B cell (primary cell): ENCODE measurements at regions not wholly inside any gene's neighbourhood (a gene's known extent, or its start where the extent isn't known, plus 50 kb on each side); places are given as distances from the start of the nearest gene placed in this dataset.

Experiments
- CTCF ChIP-seq: fragments of 200-600 bp; IDR thresholded peaks from one replicate; pipeline ENCODE4 v1.8.0; 2022; ENCODE audit warnings: antibody characterized with exemption, mild to moderate bottlenecking
- EZH2 ChIP-seq: IDR thresholded peaks from 2 replicates; pipeline ENCODE4 v1.6.1; 2012; ENCODE audit warnings: borderline replicate concordance, low read depth, mild to moderate bottlenecking, moderate library complexity, low read length; ENCODE audit not compliant: insufficient read depth, poor library complexity, severe bottlenecking

DNA sequence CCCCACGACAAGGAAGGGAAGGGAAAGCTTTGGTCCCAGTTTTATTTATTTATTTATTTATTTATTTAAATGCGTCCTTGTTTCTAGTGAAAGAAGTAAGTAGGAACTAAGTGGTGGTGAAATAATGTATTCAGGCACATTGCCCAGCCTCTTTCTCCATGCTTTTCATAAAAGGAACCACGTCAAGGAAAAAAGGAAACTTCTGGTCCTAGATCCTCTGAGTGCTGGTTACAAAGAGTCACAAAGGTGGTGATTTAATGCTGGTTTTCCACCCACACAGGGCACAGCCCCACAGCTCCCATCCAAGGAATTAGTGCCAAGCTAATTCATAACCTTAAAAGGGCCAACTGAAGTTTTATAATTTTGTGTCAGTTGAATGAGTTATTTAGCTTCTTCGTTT, 206.6 kb upstream of the GYPA start:
- TF ChIP-seq CTCF (no peak), EZH2 (no peak)
